Stimulated activated CD8-positive, alpha-beta memory T cell treated with anti-CD3 and anti-CD28 coated beads, Interleukin-12 subunit alpha, Interleukin-12 subunit beta, amount 100 ng/mL, for 1 hour (primary cell): ENCODE measurements at regions not wholly inside any gene's neighbourhood (a gene's known extent, or its start where the extent isn't known, plus 50 kb on each side); places are given as distances from the start of the nearest gene placed in this dataset.

ENCODE experiments used
- DNase-seq: peaks from one replicate; pipeline ENCODE4 v3.0.0-alpha.2; 2020; ENCODE audit warnings: low read depth

GRCh38 chr3:135310317-135310716 lies 515.3 kb downstream of the EPHB1 start:
- no peak for DNase-seq

GRCh38 chr3:135311699-135312098 lies 516.6 kb downstream of the EPHB1 start:
- no peak for DNase-seq

- DNase-seq: no peak
Measured at GRCh38 chr3:135314237-135314636, 519.2 kb downstream of the EPHB1 start.

GRCh38 chr3:135324301-135324700 lies 529.2 kb downstream of the EPHB1 start:
- DNase-seq: no peak

- no peak for DNase-seq
Measured at GRCh38 chr3:135325096-135325495, 530.0 kb downstream of the EPHB1 start.

GRCh38 chr3:135325726-135326235 lies 530.7 kb downstream of the EPHB1 start:
- DNase-seq: no peak

GRCh38 chr3:135326851-135327250 lies 531.8 kb downstream of the EPHB1 start:
- DNase-seq: no peak

- DNase-seq: no peak
Measured at GRCh38 chr3:135328036-135328435, 533.0 kb downstream of the EPHB1 start.

GRCh38 chr3:135329479-135329878 lies 534.4 kb downstream of the EPHB1 start:
- DNase-seq: no peak

GRCh38 chr3:135337192-135337591 lies 542.1 kb downstream of the EPHB1 start:
- DNase-seq: no peak

GRCh38 chr3:135348690-135349089 lies 553.6 kb downstream of the EPHB1 start:
- DNase-seq: no peak

GRCh38 chr3:135349254-135349948 lies 554.3 kb downstream of the EPHB1 start:
- no peak for DNase-seq

- no peak for DNase-seq
Measured at GRCh38 chr3:135352213-135352612, 557.2 kb downstream of the EPHB1 start.

GRCh38 chr3:135362889-135363288 lies 567.8 kb downstream of the EPHB1 start:
- no peak for DNase-seq

- no peak for DNase-seq
Measured at GRCh38 chr3:135364676-135365075, 569.6 kb downstream of the EPHB1 start.

- no peak for DNase-seq
Measured at GRCh38 chr3:135366816-135367215, 571.8 kb downstream of the EPHB1 start.

GRCh38 chr3:135368316-135368715 lies 573.3 kb downstream of the EPHB1 start:
- no peak for DNase-seq

GRCh38 chr3:135368781-135369180 lies 573.7 kb downstream of the EPHB1 start:
- no peak for DNase-seq

- no peak for DNase-seq
Measured at GRCh38 chr3:135374571-135374970, 579.5 kb downstream of the EPHB1 start.

- no peak for DNase-seq
Measured at GRCh38 chr3:135382188-135382587, 583.3 kb upstream of the PPP2R3A start.

- no peak for DNase-seq
Measured at GRCh38 chr3:135382621-135383020, 582.9 kb upstream of the PPP2R3A start.

- no peak for DNase-seq
Measured at GRCh38 chr3:135383301-135383700, 582.2 kb upstream of the PPP2R3A start.

- DNase-seq: no peak
Measured at GRCh38 chr3:135392151-135392550, 573.4 kb upstream of the PPP2R3A start.

- DNase-seq: no peak
Measured at GRCh38 chr3:135393159-135393558, 572.4 kb upstream of the PPP2R3A start.
